Chondrocyte (in vitro differentiated cells): ENCODE measurements at regions not wholly inside any gene's neighbourhood (a gene's known extent, or its start where the extent isn't known, plus 50 kb on each side); places are given as distances from the start of the nearest gene placed in this dataset.

Experiments
- DNase-seq: peaks from one replicate; pipeline ENCODE4 v3.0.0; 2021; ENCODE audit warnings: mixed read lengths, low spot score
- H3K27ac Mint-ChIP-seq: one replicate; pipeline ENCODE4 v1.8.0; 2021; ENCODE audit warnings: mild to moderate bottlenecking, moderate library complexity, mixed read lengths; ENCODE audit not compliant: unreplicated experiment
- H3K27me3 Mint-ChIP-seq: 2 replicates; pipeline ENCODE4 v1.8.0; 2021; ENCODE audit warnings: low read depth, mixed read lengths
- H3K36me3 Mint-ChIP-seq: 2 replicates; pipeline ENCODE4 v1.8.0; 2021; ENCODE audit warnings: low read depth, mixed read lengths
- H3K4me1 Mint-ChIP-seq: 2 replicates; pipeline ENCODE4 v1.8.0; 2021; ENCODE audit warnings: low read depth, mild to moderate bottlenecking, mixed read lengths
- H3K4me3 Mint-ChIP-seq: one replicate; pipeline ENCODE4 v1.8.0; 2021; ENCODE audit warnings: mild to moderate bottlenecking, moderate library complexity, mixed read lengths; ENCODE audit not compliant: unreplicated experiment
- H3K9me3 Mint-ChIP-seq: 2 replicates; pipeline ENCODE4 v1.8.0; 2021; ENCODE audit warnings: low read depth, mixed read lengths
- TF ChIP-seq, protein P1 (sequence below): fragments of 200-600 bp; sonication (generic); IDR thresholded peaks from 2 replicates; pipeline ENCODE4 v1.5.0; 2021; ENCODE audit warnings: antibody characterized with exemption, mild to moderate bottlenecking, moderate library complexity

DNA sequence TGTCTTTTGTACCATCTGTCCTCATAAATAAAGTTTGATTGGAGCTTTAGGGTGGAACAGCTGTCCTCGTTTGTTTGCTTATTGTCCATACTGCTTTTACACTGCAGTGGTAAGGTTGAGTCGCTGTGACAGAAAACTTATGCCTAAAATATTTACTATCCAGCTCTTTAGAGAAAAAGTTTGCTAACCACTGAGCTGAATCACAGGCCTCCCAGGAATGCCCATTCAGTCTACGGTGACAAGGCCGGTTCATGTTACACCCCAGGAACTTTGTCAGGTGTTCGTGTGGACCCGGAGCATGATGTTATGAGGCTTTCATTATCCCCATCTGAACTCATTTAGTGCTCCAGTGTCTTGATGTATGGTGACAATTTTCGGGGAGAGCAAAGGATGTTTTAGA lies 401.1 kb downstream of the SAMD5 start:
- H3K27me3 Mint-ChIP-seq, result no peaks in the 10 kb centered on the region
- no peak for DNase-seq
- H3K9me3 Mint-ChIP-seq, result no peaks in the 10 kb centered on the region
- H3K4me1 Mint-ChIP-seq, result peaks cover 26% of the 10 kb centered on the region
- H3K4me3 Mint-ChIP-seq, result no peak overlapping the region
- no peak overlapping the region for H3K27ac Mint-ChIP-seq
- TF ChIP-seq, protein P1, sequence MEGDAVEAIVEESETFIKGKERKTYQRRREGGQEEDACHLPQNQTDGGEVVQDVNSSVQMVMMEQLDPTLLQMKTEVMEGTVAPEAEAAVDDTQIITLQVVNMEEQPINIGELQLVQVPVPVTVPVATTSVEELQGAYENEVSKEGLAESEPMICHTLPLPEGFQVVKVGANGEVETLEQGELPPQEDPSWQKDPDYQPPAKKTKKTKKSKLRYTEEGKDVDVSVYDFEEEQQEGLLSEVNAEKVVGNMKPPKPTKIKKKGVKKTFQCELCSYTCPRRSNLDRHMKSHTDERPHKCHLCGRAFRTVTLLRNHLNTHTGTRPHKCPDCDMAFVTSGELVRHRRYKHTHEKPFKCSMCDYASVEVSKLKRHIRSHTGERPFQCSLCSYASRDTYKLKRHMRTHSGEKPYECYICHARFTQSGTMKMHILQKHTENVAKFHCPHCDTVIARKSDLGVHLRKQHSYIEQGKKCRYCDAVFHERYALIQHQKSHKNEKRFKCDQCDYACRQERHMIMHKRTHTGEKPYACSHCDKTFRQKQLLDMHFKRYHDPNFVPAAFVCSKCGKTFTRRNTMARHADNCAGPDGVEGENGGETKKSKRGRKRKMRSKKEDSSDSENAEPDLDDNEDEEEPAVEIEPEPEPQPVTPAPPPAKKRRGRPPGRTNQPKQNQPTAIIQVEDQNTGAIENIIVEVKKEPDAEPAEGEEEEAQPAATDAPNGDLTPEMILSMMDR, result no peak
- H3K36me3 Mint-ChIP-seq, result no peaks in the 10 kb centered on the region

DNA sequence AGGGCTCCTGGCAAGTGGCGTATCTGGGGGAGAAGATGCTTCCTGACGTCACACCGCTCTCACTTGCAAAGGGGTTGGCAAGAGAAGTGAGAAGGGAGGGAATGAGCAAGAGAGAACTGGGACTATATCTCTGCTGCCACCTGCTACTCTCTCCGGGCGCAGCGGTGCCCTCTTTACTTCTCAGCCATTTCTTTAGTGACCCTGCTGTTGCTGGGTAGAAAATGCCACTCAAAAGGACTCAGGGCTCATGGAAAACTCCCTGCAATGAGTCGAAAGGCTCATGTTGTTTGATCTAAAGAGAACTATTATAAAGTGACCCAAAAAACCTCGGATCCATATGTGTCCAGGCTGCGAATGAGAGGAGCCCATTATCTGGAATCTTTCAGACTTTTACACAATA lies 401.8 kb downstream of the SAMD5 start:
- H3K4me3 Mint-ChIP-seq, result no peak overlapping the region
- TF ChIP-seq, protein P1, result no peak
- DNase-seq, result no peak
- no peaks in the 10 kb centered on the region for H3K9me3 Mint-ChIP-seq
- no peak overlapping the region for H3K27ac Mint-ChIP-seq
- H3K4me1 Mint-ChIP-seq, result peaks cover 25% of the 10 kb centered on the region
- H3K27me3 Mint-ChIP-seq, result no peaks in the 10 kb centered on the region
- no peaks in the 10 kb centered on the region for H3K36me3 Mint-ChIP-seq

DNA sequence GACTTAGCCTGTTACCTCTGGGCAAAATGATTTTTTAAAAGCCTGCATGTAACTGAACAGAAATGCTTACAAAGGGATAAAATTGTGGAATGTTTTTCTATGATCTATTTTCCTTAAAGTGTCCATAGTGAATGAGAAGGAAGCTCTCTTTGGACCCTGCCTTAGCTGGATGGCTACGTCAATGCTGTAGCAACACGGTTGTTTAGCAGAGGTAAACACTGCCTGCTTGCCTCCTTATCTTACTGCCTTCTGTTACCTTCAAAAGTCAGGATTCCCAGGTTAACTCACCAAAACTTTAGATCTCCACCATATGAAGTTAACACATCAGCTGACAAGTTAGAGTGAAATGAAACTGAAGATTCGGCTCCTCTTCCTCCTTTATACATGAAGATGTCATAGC lies 402.6 kb downstream of the SAMD5 start:
- no peaks in the 10 kb centered on the region for H3K36me3 Mint-ChIP-seq
- DNase-seq, result no peak
- no peaks in the 10 kb centered on the region for H3K9me3 Mint-ChIP-seq
- H3K27ac Mint-ChIP-seq, result no peak overlapping the region
- TF ChIP-seq, protein P1, result no peak
- no peaks in the 10 kb centered on the region for H3K27me3 Mint-ChIP-seq
- peaks cover 17% of the 10 kb centered on the region for H3K4me1 Mint-ChIP-seq
- no peak overlapping the region for H3K4me3 Mint-ChIP-seq

DNA sequence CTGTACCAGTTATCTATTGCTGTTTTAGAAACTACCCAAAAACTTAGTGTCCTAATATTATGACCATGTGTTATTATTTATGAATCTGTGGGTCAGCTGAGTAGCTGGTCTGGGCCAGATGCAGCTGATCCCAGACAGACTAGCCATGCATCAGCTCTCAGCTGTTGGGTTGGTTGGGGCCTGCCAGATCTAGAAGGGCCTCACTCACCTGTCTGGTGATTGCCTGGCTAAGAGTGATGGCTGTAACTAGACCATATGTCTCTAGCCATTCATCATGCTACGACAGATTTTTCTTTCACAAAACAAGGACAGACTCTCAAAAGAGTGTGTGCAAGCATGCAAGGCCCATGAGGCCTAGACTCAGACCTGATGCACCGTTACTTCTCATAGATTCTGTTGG lies 403.2 kb downstream of the SAMD5 start:
- no peak overlapping the region for H3K4me3 Mint-ChIP-seq
- peaks cover 11% of the 10 kb centered on the region for H3K4me1 Mint-ChIP-seq
- no peak for DNase-seq
- no peak overlapping the region for H3K27ac Mint-ChIP-seq
- TF ChIP-seq, protein P1, result no peak
- no peaks in the 10 kb centered on the region for H3K9me3 Mint-ChIP-seq
- H3K27me3 Mint-ChIP-seq, result no peaks in the 10 kb centered on the region
- H3K36me3 Mint-ChIP-seq, result no peaks in the 10 kb centered on the region

DNA sequence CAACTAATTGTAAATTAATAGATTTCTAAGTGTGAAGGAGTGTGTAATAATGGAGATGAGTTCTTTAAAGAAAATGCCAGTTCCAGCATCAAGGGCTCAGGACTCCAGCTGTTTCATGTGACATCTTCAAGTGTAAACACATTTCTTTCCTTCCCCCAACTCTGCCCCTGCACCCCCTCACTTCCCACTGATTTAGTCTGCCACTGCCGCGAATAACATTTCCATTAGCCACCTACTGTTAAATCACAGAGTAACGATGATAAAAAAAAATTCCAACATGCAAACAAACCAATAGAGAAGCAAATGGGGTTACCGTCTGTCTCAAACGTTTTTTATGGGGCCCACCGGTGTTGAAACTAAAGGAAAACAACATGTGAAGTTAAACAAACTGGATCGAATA lies 414.3 kb downstream of the SAMD5 start:
- peaks cover 8% of the 10 kb centered on the region for H3K36me3 Mint-ChIP-seq
- no peak overlapping the region for H3K27ac Mint-ChIP-seq
- TF ChIP-seq, protein P1, result no peak
- peaks cover 3% of the 10 kb centered on the region for H3K4me1 Mint-ChIP-seq
- peaks cover 23% of the 10 kb centered on the region for H3K9me3 Mint-ChIP-seq
- DNase-seq, result no peak
- H3K27me3 Mint-ChIP-seq, result no peaks in the 10 kb centered on the region
- H3K4me3 Mint-ChIP-seq, result no peak overlapping the region
